ENCODE measurements at regions not wholly inside any gene's neighbourhood (a gene's known extent, or its start where the extent isn't known, plus 50 kb on each side); places are given as distances from the start of the nearest gene placed in this dataset.

DNA sequence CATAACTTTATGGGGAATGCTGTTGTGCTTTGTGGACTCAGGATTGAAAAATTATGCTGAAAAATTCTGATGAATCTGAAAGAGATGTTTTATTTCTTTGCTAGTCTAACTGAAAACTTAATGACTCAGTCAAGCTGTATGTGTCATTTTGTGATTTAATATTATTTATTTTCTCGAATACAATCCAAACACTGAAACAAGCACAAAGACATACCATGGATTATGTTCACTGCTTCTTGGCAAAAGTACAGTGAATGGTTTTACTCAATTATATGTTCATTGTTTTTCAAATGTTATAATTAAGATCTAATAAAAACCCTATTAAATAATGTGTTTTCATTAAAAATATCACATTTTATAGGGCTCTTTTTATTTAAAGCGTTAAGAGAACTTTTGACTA lies 330.6 kb upstream of the EPHA7 start:
- Histone ChIP-seq H3K27me3 (ENCODE audit: control insufficient read depth, insufficient read depth, low read length) (no peaks in the 10 kb centered on the region), H4K20me1 (ENCODE audit: control insufficient read depth, extremely low read depth, insufficient read depth, low read length) (no peaks in the 10 kb centered on the region), H3K36me3 (ENCODE audit: control insufficient read depth, insufficient read depth, low read length) (no peaks in the 10 kb centered on the region), H3K4me3 (replicated peaks in 1 of 4; ENCODE audit: control extremely low read depth in 1 of 4, insufficient read depth in 1 of 4, low read depth in 3 of 4, low read length in 4 of 4) (no peak overlapping the region), H3K4me1 (ENCODE audit: control insufficient read depth, extremely low read depth, insufficient read depth, low read length) (no peaks in the 10 kb centered on the region), H3K9ac (ENCODE audit: insufficient read depth, low read length) (no peak overlapping the region), H3K4me2 (ENCODE audit: extremely low read depth, insufficient read depth, low read length) (no peak overlapping the region), H2AFZ (ENCODE audit: low read length) (no peak overlapping the region), H3K79me2 (ENCODE audit: control insufficient read depth, insufficient read depth, low read length) (no peaks in the 10 kb centered on the region), H3K27ac (ENCODE audit: insufficient read depth, low read length) (no peak overlapping the region), H3K9me3 (ENCODE audit: control insufficient read depth, insufficient read depth, low read depth, low read length) (no peaks in the 10 kb centered on the region)
- no peak for DNase-seq (ENCODE audit: low read depth in 2 of 2)
- TF ChIP-seq, protein P1, sequence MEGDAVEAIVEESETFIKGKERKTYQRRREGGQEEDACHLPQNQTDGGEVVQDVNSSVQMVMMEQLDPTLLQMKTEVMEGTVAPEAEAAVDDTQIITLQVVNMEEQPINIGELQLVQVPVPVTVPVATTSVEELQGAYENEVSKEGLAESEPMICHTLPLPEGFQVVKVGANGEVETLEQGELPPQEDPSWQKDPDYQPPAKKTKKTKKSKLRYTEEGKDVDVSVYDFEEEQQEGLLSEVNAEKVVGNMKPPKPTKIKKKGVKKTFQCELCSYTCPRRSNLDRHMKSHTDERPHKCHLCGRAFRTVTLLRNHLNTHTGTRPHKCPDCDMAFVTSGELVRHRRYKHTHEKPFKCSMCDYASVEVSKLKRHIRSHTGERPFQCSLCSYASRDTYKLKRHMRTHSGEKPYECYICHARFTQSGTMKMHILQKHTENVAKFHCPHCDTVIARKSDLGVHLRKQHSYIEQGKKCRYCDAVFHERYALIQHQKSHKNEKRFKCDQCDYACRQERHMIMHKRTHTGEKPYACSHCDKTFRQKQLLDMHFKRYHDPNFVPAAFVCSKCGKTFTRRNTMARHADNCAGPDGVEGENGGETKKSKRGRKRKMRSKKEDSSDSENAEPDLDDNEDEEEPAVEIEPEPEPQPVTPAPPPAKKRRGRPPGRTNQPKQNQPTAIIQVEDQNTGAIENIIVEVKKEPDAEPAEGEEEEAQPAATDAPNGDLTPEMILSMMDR (conservative IDR thresholded peaks at IDR 0.05 in 1 of 2, IDR thresholded peaks at IDR 0.05 in 1 of 2; ENCODE audit: low read depth in 1 of 2, low read length in 2 of 2): no peak
- no peak for TF ChIP-seq EZH2 (IDR thresholded peaks at IDR 0.05; ENCODE audit: low read length, missing control alignments)

DNA sequence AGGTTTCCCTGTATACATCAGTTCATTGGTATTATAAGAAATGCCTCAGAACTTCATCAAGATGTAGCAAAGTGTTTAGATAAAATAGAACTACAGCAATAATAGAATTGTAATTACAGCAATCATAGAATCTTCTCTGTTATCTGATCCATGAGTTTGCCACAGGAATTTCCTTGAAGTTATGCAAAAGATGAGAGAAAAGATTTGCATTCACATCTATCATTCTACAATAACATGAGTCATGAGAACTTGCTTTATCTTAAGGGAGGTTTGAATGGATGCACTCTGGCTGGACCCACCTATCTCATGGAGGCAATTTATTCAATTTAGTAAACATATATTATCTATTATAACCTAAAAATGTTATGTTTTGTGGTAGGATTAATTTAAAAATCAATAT lies 329.8 kb upstream of the EPHA7 start:
- no peak overlapping the region for H3K4me2 ChIP-seq (ENCODE audit: extremely low read depth, insufficient read depth, low read length)
- H3K79me2 ChIP-seq (ENCODE audit: control insufficient read depth, insufficient read depth, low read length): no peaks in the 10 kb centered on the region
- peak in 1 of 2 donors; percentile 6 for DNase-seq (ENCODE audit: low read depth in 2 of 2)
- H3K9me3 ChIP-seq (ENCODE audit: control insufficient read depth, insufficient read depth, low read depth, low read length): no peaks in the 10 kb centered on the region
- no peak overlapping the region for H3K4me3 ChIP-seq (replicated peaks in 1 of 4; ENCODE audit: control extremely low read depth in 1 of 4, insufficient read depth in 1 of 4, low read depth in 3 of 4, low read length in 4 of 4)
- no peak overlapping the region for H3K27ac ChIP-seq (ENCODE audit: insufficient read depth, low read length)
- no peak overlapping the region for H3K9ac ChIP-seq (ENCODE audit: insufficient read depth, low read length)
- no peaks in the 10 kb centered on the region for H4K20me1 ChIP-seq (ENCODE audit: control insufficient read depth, extremely low read depth, insufficient read depth, low read length)
- TF ChIP-seq, protein P1 (conservative IDR thresholded peaks at IDR 0.05 in 1 of 2, IDR thresholded peaks at IDR 0.05 in 1 of 2; ENCODE audit: low read depth in 1 of 2, low read length in 2 of 2): no peak
- TF ChIP-seq EZH2 (IDR thresholded peaks at IDR 0.05; ENCODE audit: low read length, missing control alignments): no peak
- no peak overlapping the region for H2AFZ ChIP-seq (ENCODE audit: low read length)
- H3K27me3 ChIP-seq (ENCODE audit: control insufficient read depth, insufficient read depth, low read length): no peaks in the 10 kb centered on the region
- no peaks in the 10 kb centered on the region for H3K36me3 ChIP-seq (ENCODE audit: control insufficient read depth, insufficient read depth, low read length)
- no peaks in the 10 kb centered on the region for H3K4me1 ChIP-seq (ENCODE audit: control insufficient read depth, extremely low read depth, insufficient read depth, low read length)

DNA sequence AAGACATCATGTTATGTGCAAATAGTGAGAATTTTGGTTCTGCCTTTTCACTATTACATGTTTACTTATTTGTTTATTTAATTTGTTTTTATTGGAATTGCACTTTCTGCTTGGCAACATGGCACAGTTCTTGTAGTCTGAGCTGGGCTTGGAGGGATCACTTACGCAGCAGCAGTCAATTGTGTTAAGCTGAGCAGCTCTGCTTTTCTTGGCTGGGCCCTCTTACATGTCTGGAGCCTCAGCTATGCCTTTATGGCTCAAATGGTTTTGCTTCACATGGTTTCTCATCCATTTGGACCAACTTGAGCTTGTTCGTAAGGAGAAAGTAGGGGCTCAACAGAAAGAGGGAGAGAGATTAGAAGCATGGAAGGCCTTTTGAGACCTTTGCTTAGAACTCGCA lies 327.5 kb upstream of the EPHA7 start:
- Histone ChIP-seq H3K36me3 (ENCODE audit: control insufficient read depth, insufficient read depth, low read length) (no peaks in the 10 kb centered on the region), H3K27ac (ENCODE audit: insufficient read depth, low read length) (no peak overlapping the region), H2AFZ (ENCODE audit: low read length) (no peak overlapping the region), H3K27me3 (ENCODE audit: control insufficient read depth, insufficient read depth, low read length) (no peaks in the 10 kb centered on the region), H3K4me1 (ENCODE audit: control insufficient read depth, extremely low read depth, insufficient read depth, low read length) (no peaks in the 10 kb centered on the region), H3K4me2 (ENCODE audit: extremely low read depth, insufficient read depth, low read length) (no peak overlapping the region), H3K9me3 (ENCODE audit: control insufficient read depth, insufficient read depth, low read depth, low read length) (no peaks in the 10 kb centered on the region), H3K4me3 (replicated peaks in 1 of 4; ENCODE audit: control extremely low read depth in 1 of 4, insufficient read depth in 1 of 4, low read depth in 3 of 4, low read length in 4 of 4) (no peak overlapping the region), H4K20me1 (ENCODE audit: control insufficient read depth, extremely low read depth, insufficient read depth, low read length) (no peaks in the 10 kb centered on the region), H3K9ac (ENCODE audit: insufficient read depth, low read length) (no peak overlapping the region), H3K79me2 (ENCODE audit: control insufficient read depth, insufficient read depth, low read length) (no peaks in the 10 kb centered on the region)
- DNase-seq (ENCODE audit: low read depth in 2 of 2): no peak
- TF ChIP-seq, protein P1 (conservative IDR thresholded peaks at IDR 0.05 in 1 of 2, IDR thresholded peaks at IDR 0.05 in 1 of 2; ENCODE audit: low read depth in 1 of 2, low read length in 2 of 2): no peak
- no peak for TF ChIP-seq EZH2 (IDR thresholded peaks at IDR 0.05; ENCODE audit: low read length, missing control alignments)
